ENCODE measurements at regions not wholly inside any gene's neighbourhood (a gene's known extent, or its start where the extent isn't known, plus 50 kb on each side); places are given as distances from the start of the nearest gene placed in this dataset.

DNA sequence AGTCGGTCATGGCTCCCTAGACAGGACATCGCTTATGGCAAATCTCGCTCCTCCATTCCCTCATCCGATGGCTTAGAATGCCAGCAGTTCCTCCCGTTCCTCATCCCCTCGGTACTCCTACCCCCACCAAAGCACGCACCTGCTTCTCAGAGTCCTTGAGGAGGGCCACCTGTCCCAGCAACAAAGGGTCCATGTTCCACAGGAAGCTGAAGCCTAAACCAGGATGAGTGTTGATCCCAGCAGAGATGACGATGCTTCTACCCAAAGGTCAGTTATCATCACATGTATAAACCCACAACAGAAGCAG, 111.2 kb downstream of the THBS2 start:
- H3K9me3 ChIP-seq = no peaks in the 10 kb centered on the region
- TF ChIP-seq, protein P1, sequence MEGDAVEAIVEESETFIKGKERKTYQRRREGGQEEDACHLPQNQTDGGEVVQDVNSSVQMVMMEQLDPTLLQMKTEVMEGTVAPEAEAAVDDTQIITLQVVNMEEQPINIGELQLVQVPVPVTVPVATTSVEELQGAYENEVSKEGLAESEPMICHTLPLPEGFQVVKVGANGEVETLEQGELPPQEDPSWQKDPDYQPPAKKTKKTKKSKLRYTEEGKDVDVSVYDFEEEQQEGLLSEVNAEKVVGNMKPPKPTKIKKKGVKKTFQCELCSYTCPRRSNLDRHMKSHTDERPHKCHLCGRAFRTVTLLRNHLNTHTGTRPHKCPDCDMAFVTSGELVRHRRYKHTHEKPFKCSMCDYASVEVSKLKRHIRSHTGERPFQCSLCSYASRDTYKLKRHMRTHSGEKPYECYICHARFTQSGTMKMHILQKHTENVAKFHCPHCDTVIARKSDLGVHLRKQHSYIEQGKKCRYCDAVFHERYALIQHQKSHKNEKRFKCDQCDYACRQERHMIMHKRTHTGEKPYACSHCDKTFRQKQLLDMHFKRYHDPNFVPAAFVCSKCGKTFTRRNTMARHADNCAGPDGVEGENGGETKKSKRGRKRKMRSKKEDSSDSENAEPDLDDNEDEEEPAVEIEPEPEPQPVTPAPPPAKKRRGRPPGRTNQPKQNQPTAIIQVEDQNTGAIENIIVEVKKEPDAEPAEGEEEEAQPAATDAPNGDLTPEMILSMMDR (IDR thresholded peaks at IDR 0.05) = no peak
- no peak overlapping the region for H3K4me3 ChIP-seq (ENCODE audit: low read depth in 1 of 2, low read length in 1 of 2)
- H3K27me3 ChIP-seq = no peaks in the 10 kb centered on the region
- no peaks in the 10 kb centered on the region for H3K4me1 ChIP-seq (ENCODE audit: control insufficient read depth in 1 of 2, insufficient read depth in 1 of 2, low read depth in 1 of 2, low read length in 1 of 2)
- H3K36me3 ChIP-seq = no peaks in the 10 kb centered on the region
- H3K27ac ChIP-seq = no peak overlapping the region

GRCh38 chr6:169141671-169142537, 111.7 kb downstream of the THBS2 start:
- no peaks in the 10 kb centered on the region for H3K9me3 ChIP-seq
- H3K27me3 ChIP-seq = no peaks in the 10 kb centered on the region
- TF ChIP-seq, protein P1 (IDR thresholded peaks at IDR 0.05) = no peak
- H3K27ac ChIP-seq = no peak overlapping the region
- H3K36me3 ChIP-seq = no peaks in the 10 kb centered on the region
- no peaks in the 10 kb centered on the region for H3K4me1 ChIP-seq (ENCODE audit: control insufficient read depth in 1 of 2, insufficient read depth in 1 of 2, low read depth in 1 of 2, low read length in 1 of 2)
- no peak overlapping the region for H3K4me3 ChIP-seq (ENCODE audit: low read depth in 1 of 2, low read length in 1 of 2)

DNA sequence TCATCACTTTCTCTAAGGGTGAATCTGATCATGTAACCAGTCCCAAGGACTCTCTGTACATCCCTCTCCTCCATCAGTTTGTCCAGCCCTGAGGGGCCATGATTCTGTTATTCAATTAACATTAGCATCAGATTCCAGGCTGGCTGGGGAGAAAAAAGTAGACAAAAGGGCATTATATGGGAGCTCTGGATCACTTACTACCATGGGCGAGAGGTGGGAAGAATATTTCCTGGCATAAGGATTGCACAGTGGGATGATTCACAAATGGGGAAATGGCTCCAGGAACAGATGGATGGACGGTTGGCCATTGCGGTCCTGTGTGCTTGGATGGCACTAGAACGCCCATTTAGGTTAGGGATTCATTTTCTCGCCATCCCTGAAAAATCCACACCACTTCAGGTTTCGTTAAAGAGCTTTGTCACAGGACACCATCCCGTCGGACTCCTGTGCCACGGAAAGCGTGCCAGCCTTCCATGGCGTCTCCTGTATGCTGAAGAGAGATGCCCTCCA, 112.6 kb downstream of the THBS2 start:
- Histone ChIP-seq H3K9me3 (no peaks in the 10 kb centered on the region), H3K4me1 (ENCODE audit: control insufficient read depth in 1 of 2, insufficient read depth in 1 of 2, low read depth in 1 of 2, low read length in 1 of 2) (no peaks in the 10 kb centered on the region), H3K27ac (no peak overlapping the region), H3K4me3 (ENCODE audit: low read depth in 1 of 2, low read length in 1 of 2) (no peak overlapping the region), H3K27me3 (no peaks in the 10 kb centered on the region), H3K36me3 (no peaks in the 10 kb centered on the region)
- TF ChIP-seq, protein P1 (IDR thresholded peaks at IDR 0.05) = no peak

DNA sequence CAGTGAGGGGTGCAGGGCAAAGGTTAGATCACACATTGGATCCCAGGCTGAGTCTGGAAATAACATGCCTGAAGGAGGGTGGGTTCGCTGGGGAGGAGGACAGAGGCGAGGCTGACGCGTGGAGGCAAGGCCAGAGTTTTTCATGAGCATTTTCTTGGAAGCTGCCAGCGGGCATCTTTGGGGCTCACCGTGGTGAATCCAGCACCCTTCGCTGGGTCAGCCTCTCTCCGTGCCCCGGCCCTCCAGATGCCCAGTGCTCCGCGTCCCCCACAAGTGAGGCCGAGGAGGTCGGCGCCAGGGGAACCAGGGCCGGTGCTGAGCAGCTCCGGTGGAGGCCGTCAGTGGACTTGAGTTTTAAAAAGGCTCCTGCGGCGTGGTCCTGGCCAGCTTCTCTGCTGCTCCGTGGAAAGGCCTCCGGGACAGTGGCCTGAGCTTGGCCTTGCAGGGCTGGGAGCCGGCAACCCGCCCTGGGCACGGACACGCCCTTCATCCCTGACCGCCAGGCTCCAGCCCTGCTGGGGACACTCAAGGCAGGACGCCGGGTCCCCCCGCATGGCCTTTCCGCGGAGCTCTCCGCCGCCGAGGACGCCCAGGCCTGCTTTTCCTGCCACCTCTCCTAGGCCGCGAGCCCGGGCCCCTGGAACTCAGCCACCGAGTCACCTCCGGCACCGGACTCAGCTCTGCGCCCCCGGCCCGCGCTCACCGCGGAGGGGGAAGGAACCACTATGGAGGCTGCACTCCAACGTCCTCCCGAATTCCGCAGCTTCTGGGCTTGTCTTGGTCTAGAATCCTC, 114.3 kb downstream of the THBS2 start:
- no peaks in the 10 kb centered on the region for H3K4me1 ChIP-seq (ENCODE audit: control insufficient read depth in 1 of 2, insufficient read depth in 1 of 2, low read depth in 1 of 2, low read length in 1 of 2)
- TF ChIP-seq, protein P1 (IDR thresholded peaks at IDR 0.05) = no peak
- H3K27me3 ChIP-seq = no peaks in the 10 kb centered on the region
- no peak overlapping the region for H3K4me3 ChIP-seq (ENCODE audit: low read depth in 1 of 2, low read length in 1 of 2)
- no peak overlapping the region for H3K27ac ChIP-seq
- no peaks in the 10 kb centered on the region for H3K36me3 ChIP-seq
- H3K9me3 ChIP-seq = no peaks in the 10 kb centered on the region

DNA sequence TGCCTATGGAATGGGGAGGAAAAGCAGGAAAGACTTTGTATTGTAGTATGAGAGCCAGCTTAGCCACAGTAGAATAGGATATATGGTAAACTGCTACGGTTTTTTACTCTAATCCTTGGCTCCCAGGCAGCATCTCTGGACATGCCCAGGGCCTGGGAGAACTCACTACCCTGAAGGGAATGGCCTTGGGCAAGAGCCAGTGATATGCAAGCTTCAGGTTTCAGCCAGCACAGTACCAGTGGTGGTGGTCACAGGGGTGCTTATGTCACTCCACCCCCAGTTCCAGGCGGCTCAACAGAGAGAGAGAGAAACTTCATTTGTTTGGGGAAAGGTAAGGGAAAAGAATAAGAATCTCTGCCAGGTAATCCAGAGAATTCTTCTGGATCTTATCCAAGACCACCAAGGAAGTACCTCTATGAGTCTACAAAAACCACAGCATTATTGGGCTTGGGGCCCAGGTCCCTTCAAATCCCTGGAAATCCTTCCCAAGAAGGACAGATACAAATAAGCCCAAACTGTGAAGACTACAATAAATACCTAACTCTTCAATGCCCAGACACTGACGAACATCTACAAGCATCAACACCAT, 121.2 kb downstream of the THBS2 start:
- Histone ChIP-seq H3K36me3 (no peaks in the 10 kb centered on the region), H3K27me3 (no peaks in the 10 kb centered on the region), H3K4me1 (ENCODE audit: control insufficient read depth in 1 of 2, insufficient read depth in 1 of 2, low read depth in 1 of 2, low read length in 1 of 2) (no peaks in the 10 kb centered on the region), H3K4me3 (ENCODE audit: low read depth in 1 of 2, low read length in 1 of 2) (no peak overlapping the region), H3K9me3 (no peaks in the 10 kb centered on the region), H3K27ac (no peak overlapping the region)
- TF ChIP-seq, protein P1 (IDR thresholded peaks at IDR 0.05) = no peak

All from neutrophil (primary cell).